ENCODE measurements at regions not wholly inside any gene's neighbourhood (a gene's known extent, or its start where the extent isn't known, plus 50 kb on each side); places are given as distances from the start of the nearest gene placed in this dataset.

- Histone ChIP-seq H3F3A (ENCODE audit: insufficient read depth, low read length) (no peaks in the 10 kb centered on the region), H3K9ac (ENCODE audit: low read length) (no peak overlapping the region)
These were observed 213.9 kb upstream of the KCNIP4 start for GRCh38 chr4:22162454-22162853.

GRCh38 chr4:22130741-22131140 is 182.2 kb upstream of the KCNIP4 start:
- Histone ChIP-seq H3K4me2 (ENCODE audit: low read length) (no peak overlapping the region), H3K27ac (ENCODE audit: low read depth, low read length, poor library complexity, severe bottlenecking) (no peak overlapping the region), H3K9me2 (ENCODE audit: low read depth, low read length) (no peaks in the 10 kb centered on the region), H3K4me3 (ENCODE audit: low read depth, low read length, poor library complexity, severe bottlenecking) (no peak overlapping the region), H3K4me1 (ENCODE audit: insufficient read depth, low read length, severe bottlenecking) (no peaks in the 10 kb centered on the region), H4K20me1 (ENCODE audit: insufficient read depth, low read length) (no peaks in the 10 kb centered on the region), H3K9me3 (ENCODE audit: low read length) (no peaks in the 10 kb centered on the region), H3K27me3 (ENCODE audit: insufficient read depth, low read length) (no peaks in the 10 kb centered on the region), H3F3A (ENCODE audit: insufficient read depth, low read length) (no peaks in the 10 kb centered on the region), H3K36me3 (ENCODE audit: insufficient read depth, low read length) (no peaks in the 10 kb centered on the region), H2AFZ (ENCODE audit: low read length) (no peak overlapping the region), H3K79me2 (ENCODE audit: insufficient read depth, low read length) (no peaks in the 10 kb centered on the region), H3K9ac (ENCODE audit: low read length) (no peak overlapping the region)
- no peak for TF ChIP-seq CTCF (IDR thresholded peaks at IDR 0.05; ENCODE audit: low read length)
- TF ChIP-seq EZH2 (IDR thresholded peaks at IDR 0.05; ENCODE audit: borderline replicate concordance, low read length) = no peak

More at GRCh38 chr4:22162454-22162853, 213.9 kb upstream of the KCNIP4 start:
- H3K36me3 ChIP-seq (ENCODE audit: insufficient read depth, low read length) = no peaks in the 10 kb centered on the region
- no peaks in the 10 kb centered on the region for H4K20me1 ChIP-seq (ENCODE audit: insufficient read depth, low read length)
- no peaks in the 10 kb centered on the region for H3K9me3 ChIP-seq (ENCODE audit: low read length)
- no peak overlapping the region for H3K4me3 ChIP-seq (ENCODE audit: low read depth, low read length, poor library complexity, severe bottlenecking)
- no peak for TF ChIP-seq EZH2 (IDR thresholded peaks at IDR 0.05; ENCODE audit: borderline replicate concordance, low read length)
- TF ChIP-seq CTCF (IDR thresholded peaks at IDR 0.05; ENCODE audit: low read length) = no peak
- H2AFZ ChIP-seq (ENCODE audit: low read length) = no peak overlapping the region
- H3K4me1 ChIP-seq (ENCODE audit: insufficient read depth, low read length, severe bottlenecking) = no peaks in the 10 kb centered on the region
- H3K27ac ChIP-seq (ENCODE audit: low read depth, low read length, poor library complexity, severe bottlenecking) = no peak overlapping the region
- H3K9me2 ChIP-seq (ENCODE audit: low read depth, low read length) = no peaks in the 10 kb centered on the region
- H3K79me2 ChIP-seq (ENCODE audit: insufficient read depth, low read length) = no peaks in the 10 kb centered on the region
- H3K4me2 ChIP-seq (ENCODE audit: low read length) = no peak overlapping the region
- no peaks in the 10 kb centered on the region for H3K27me3 ChIP-seq (ENCODE audit: insufficient read depth, low read length)

- Histone ChIP-seq H3K9me2 (ENCODE audit: low read depth, low read length) (no peaks in the 10 kb centered on the region), H3K27me3 (ENCODE audit: insufficient read depth, low read length) (no peaks in the 10 kb centered on the region), H4K20me1 (ENCODE audit: insufficient read depth, low read length) (no peaks in the 10 kb centered on the region), H3F3A (ENCODE audit: insufficient read depth, low read length) (no peaks in the 10 kb centered on the region), H3K4me2 (ENCODE audit: low read length) (no peak overlapping the region), H3K9ac (ENCODE audit: low read length) (no peak overlapping the region), H3K4me3 (ENCODE audit: low read depth, low read length, poor library complexity, severe bottlenecking) (no peak overlapping the region), H2AFZ (ENCODE audit: low read length) (no peak overlapping the region), H3K9me3 (ENCODE audit: low read length) (no peaks in the 10 kb centered on the region), H3K27ac (ENCODE audit: low read depth, low read length, poor library complexity, severe bottlenecking) (no peak overlapping the region), H3K79me2 (ENCODE audit: insufficient read depth, low read length) (no peaks in the 10 kb centered on the region), H3K4me1 (ENCODE audit: insufficient read depth, low read length, severe bottlenecking) (no peaks in the 10 kb centered on the region), H3K36me3 (ENCODE audit: insufficient read depth, low read length) (no peaks in the 10 kb centered on the region)
- peak; percentile 42; the same call in 1 of the 2 replicates for TF ChIP-seq CTCF (IDR thresholded peaks at IDR 0.05; ENCODE audit: low read length)
- TF ChIP-seq EZH2 (IDR thresholded peaks at IDR 0.05; ENCODE audit: borderline replicate concordance, low read length) = no peak
These were observed 181.0 kb upstream of the KCNIP4 start for GRCh38 chr4:22129454-22130029.
